ENCODE measurements at regions not wholly inside any gene's neighbourhood (a gene's known extent, or its start where the extent isn't known, plus 50 kb on each side); places are given as distances from the start of the nearest gene placed in this dataset.

DNA sequence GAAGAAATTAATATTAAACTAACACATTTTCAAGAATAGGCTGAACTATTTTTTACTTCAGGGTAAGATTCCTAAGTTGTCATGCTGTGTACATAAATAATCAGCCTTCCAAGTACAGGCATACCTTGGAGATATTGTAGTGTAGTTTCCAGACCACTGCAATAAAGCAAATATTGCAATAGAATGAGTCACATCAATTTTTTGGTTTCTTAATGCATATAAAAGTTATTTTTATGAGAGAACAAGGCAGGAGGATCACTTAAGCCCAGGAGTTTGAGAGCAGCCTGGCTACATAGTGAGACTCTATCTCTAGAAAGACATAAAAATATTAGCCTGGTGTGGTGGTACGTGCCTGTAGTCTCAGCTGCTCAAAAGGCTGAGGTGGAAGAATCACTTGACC is 511.5 kb downstream of the UQCRFS1 start:
- POLR2A ChIA-PET = no interaction called here
- TF ChIP-seq, protein P1, sequence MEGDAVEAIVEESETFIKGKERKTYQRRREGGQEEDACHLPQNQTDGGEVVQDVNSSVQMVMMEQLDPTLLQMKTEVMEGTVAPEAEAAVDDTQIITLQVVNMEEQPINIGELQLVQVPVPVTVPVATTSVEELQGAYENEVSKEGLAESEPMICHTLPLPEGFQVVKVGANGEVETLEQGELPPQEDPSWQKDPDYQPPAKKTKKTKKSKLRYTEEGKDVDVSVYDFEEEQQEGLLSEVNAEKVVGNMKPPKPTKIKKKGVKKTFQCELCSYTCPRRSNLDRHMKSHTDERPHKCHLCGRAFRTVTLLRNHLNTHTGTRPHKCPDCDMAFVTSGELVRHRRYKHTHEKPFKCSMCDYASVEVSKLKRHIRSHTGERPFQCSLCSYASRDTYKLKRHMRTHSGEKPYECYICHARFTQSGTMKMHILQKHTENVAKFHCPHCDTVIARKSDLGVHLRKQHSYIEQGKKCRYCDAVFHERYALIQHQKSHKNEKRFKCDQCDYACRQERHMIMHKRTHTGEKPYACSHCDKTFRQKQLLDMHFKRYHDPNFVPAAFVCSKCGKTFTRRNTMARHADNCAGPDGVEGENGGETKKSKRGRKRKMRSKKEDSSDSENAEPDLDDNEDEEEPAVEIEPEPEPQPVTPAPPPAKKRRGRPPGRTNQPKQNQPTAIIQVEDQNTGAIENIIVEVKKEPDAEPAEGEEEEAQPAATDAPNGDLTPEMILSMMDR (IDR thresholded peaks at IDR 0.05; ENCODE audit: unreplicated experiment) = no peak
- Mint-ChIP-seq H3K36me3 (ENCODE audit: insufficient read depth, unreplicated experiment) (peaks cover 1% of the 10 kb centered on the region), H3K27me3 (ENCODE audit: insufficient read depth, unreplicated experiment) (no peaks in the 10 kb centered on the region), H3K27ac (ENCODE audit: low read depth, unreplicated experiment) (no peak overlapping the region), H3K4me3 (ENCODE audit: unreplicated experiment) (no peak overlapping the region), H3K4me1 (ENCODE audit: insufficient read depth, unreplicated experiment) (no peaks in the 10 kb centered on the region), H3K9me3 (ENCODE audit: unreplicated experiment) (peaks cover 14% of the 10 kb centered on the region)
- CTCF ChIA-PET = no interaction called here
- BruUV-seq (replicated peaks) = no TSS peak
- intact Hi-C loops (cut with micrococcal nuclease) = no loop called here
- no peak for DNase-seq (ENCODE audit: unreplicated experiment)

DNA sequence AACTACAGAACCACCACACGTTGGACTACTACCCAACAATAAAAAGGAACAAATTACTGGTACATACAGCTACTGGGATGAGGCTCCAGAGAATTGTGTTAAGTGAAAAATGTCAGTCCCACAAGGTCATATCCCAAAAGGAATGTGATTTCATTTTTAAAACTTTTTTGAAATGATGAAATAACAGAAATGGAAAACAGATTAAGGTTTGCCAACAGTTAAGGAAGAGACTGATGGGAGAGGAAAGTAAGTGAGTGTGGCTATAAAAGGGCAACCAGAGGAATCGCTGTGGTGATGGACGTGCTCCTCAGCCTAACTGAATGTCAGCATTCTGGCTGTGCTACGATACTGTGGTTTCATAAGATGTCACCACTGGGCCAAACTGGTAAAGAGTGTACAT is 512.8 kb downstream of the UQCRFS1 start:
- H3K27ac Mint-ChIP-seq (ENCODE audit: low read depth, unreplicated experiment) = no peak overlapping the region
- POLR2A ChIA-PET = no interaction called here
- no peak overlapping the region for H3K4me3 Mint-ChIP-seq (ENCODE audit: unreplicated experiment)
- no peak for DNase-seq (ENCODE audit: unreplicated experiment)
- H3K27me3 Mint-ChIP-seq (ENCODE audit: insufficient read depth, unreplicated experiment) = no peaks in the 10 kb centered on the region
- peaks cover 22% of the 10 kb centered on the region for H3K9me3 Mint-ChIP-seq (ENCODE audit: unreplicated experiment)
- intact Hi-C loops (cut with micrococcal nuclease) = no loop called here
- peaks cover 7% of the 10 kb centered on the region for H3K36me3 Mint-ChIP-seq (ENCODE audit: insufficient read depth, unreplicated experiment)
- no peaks in the 10 kb centered on the region for H3K4me1 Mint-ChIP-seq (ENCODE audit: insufficient read depth, unreplicated experiment)
- TF ChIP-seq, protein P1 (IDR thresholded peaks at IDR 0.05; ENCODE audit: unreplicated experiment) = no peak
- no TSS peak for BruUV-seq (replicated peaks)
- CTCF ChIA-PET = no interaction called here

DNA sequence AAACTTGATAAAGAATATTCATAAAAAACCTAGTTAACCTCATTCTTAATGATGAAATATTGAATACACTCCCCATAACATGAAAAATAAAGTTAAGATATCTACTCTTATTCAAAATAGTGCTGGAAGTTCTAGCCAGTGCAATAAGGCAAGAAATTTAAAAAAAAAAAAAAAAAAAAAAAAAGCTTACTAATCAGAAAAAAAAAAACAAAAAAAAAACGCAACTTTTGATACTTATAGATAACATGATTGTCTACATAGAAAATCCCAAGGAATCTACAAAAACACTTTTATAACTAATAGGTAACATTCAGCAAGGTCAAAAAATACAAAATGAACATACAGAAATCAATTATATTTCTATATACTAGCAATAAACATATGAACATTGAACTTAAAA is 515.6 kb downstream of the UQCRFS1 start:
- no TSS peak for BruUV-seq (replicated peaks)
- no peaks in the 10 kb centered on the region for H3K4me1 Mint-ChIP-seq (ENCODE audit: insufficient read depth, unreplicated experiment)
- CTCF ChIA-PET = no interaction called here

DNA sequence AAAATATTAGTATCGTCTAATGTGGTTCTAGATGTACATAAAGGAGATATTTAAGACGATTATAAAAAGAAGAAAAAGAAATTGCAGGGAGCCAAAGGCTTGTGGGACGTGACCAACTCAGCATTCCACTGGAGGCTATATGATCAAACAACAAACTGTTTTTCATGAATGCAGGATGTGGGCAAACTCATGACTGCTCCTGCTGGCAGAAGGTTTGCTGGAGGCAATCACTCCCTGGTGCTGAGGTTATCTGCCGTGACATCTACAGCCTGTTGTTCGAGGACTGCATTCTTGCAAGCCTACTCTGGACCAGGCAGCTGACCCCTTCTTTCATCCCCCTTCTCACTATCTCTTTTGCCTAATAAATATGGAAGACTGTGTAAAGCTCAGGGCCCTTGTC is 518.1 kb downstream of the UQCRFS1 start:
- Mint-ChIP-seq H3K27me3 (ENCODE audit: insufficient read depth, unreplicated experiment) (no peaks in the 10 kb centered on the region), H3K27ac (ENCODE audit: low read depth, unreplicated experiment) (no peak overlapping the region), H3K9me3 (ENCODE audit: unreplicated experiment) (peaks cover 40% of the 10 kb centered on the region), H3K4me1 (ENCODE audit: insufficient read depth, unreplicated experiment) (no peaks in the 10 kb centered on the region), H3K4me3 (ENCODE audit: unreplicated experiment) (no peak overlapping the region), H3K36me3 (ENCODE audit: insufficient read depth, unreplicated experiment) (peaks cover 7% of the 10 kb centered on the region)
- no TSS peak for BruUV-seq (replicated peaks)
- intact Hi-C loops (cut with micrococcal nuclease) = no loop called here
- no peak for DNase-seq (ENCODE audit: unreplicated experiment)
- CTCF ChIA-PET = no interaction called here
- POLR2A ChIA-PET = no interaction called here
- TF ChIP-seq, protein P1 (IDR thresholded peaks at IDR 0.05; ENCODE audit: unreplicated experiment) = no peak

More for the DNA sequence above, 515.6 kb downstream of the UQCRFS1 start:
- POLR2A ChIA-PET = no interaction called here
- H3K27me3 Mint-ChIP-seq (ENCODE audit: insufficient read depth, unreplicated experiment) = no peaks in the 10 kb centered on the region
- TF ChIP-seq, protein P1 (IDR thresholded peaks at IDR 0.05; ENCODE audit: unreplicated experiment) = no peak
- peaks cover 33% of the 10 kb centered on the region for H3K9me3 Mint-ChIP-seq (ENCODE audit: unreplicated experiment)
- intact Hi-C loops (cut with micrococcal nuclease) = no loop called here
- no peak overlapping the region for H3K4me3 Mint-ChIP-seq (ENCODE audit: unreplicated experiment)
- H3K27ac Mint-ChIP-seq (ENCODE audit: low read depth, unreplicated experiment) = no peak overlapping the region
- no peak for DNase-seq (ENCODE audit: unreplicated experiment)
- peaks cover 7% of the 10 kb centered on the region for H3K36me3 Mint-ChIP-seq (ENCODE audit: insufficient read depth, unreplicated experiment)
